A673 (cell line): ENCODE measurements at regions not wholly inside any gene's neighbourhood (a gene's known extent, or its start where the extent isn't known, plus 50 kb on each side); places are given as distances from the start of the nearest gene placed in this dataset.

Experiments
- BruUV-seq: library from RNA; stranded (reverse); fragments of 400-500 nt; replicated peaks from 2 replicates; lab custom pipeline; 2021; lab: Mats Ljungman, UMichigan
- CTCF ChIA-PET: fragments of 300-600 bp; sonication (Branson Sonifier 250); formaldehyde crosslinking; loops from one replicate; lab custom pipeline; 2022; ENCODE audit warnings: antibody characterized with exemption; lab: Charles Lee
- POLR2A ChIA-PET: fragments of 300-600 bp; sonication (Branson Sonifier 250); formaldehyde crosslinking; loops from one replicate; lab custom pipeline; 2022; ENCODE audit warnings: antibody characterized with exemption; ENCODE audit not compliant: low non-redundant PET; lab: Charles Lee
- DNase-seq: peaks from one replicate; pipeline ENCODE4 v3.0.0-alpha.2; 2015; ENCODE audit warnings: low spot score
- H3K27ac ChIP-seq: fragments of 200-600 bp; sonication (generic); 2 replicates; pipeline ENCODE4 v1.5.1; 2016; ENCODE audit warnings: mixed run types, low read depth, mild to moderate bottlenecking, mixed read lengths, antibody characterized with exemption, low read length; ENCODE audit not compliant: poor library complexity, severe bottlenecking
- H3K27me3 ChIP-seq: fragments of 200-600 bp; sonication (generic); replicated peaks from 2 replicates; pipeline ENCODE4 v1.6.1; 2017; ENCODE audit warnings: mixed run types, low read depth, mild to moderate bottlenecking, mixed read lengths, antibody characterized with exemption, low read length; ENCODE audit not compliant: insufficient read depth, poor library complexity
- H3K36me3 ChIP-seq: fragments of 200-600 bp; sonication (generic); 2 replicates; pipeline ENCODE4 v1.6.1; 2016; ENCODE audit warnings: mixed run types, mild to moderate bottlenecking, mixed read lengths, antibody characterized with exemption, low read length; ENCODE audit not compliant: insufficient read depth, poor library complexity, severe bottlenecking
- H3K4me1 ChIP-seq: fragments of 200-600 bp; sonication (generic); 2 replicates; pipeline ENCODE4 v1.6.1; 2017; ENCODE audit warnings: mixed run types, mild to moderate bottlenecking, mixed read lengths, antibody characterized with exemption, low read length; ENCODE audit not compliant: insufficient read depth, poor library complexity, severe bottlenecking
- H3K4me3 ChIP-seq: fragments of 200-600 bp; sonication (generic); 2 replicates; pipeline ENCODE4 v1.5.1; 2016; ENCODE audit warnings: low read depth, mixed run types, mild to moderate bottlenecking, mixed read lengths, low read length; ENCODE audit not compliant: poor library complexity, severe bottlenecking
- H3K9me3 ChIP-seq: fragments of 200-600 bp; sonication (generic); 2 replicates; pipeline ENCODE4 v1.6.1; 2016; ENCODE audit warnings: mixed run types, low read depth, mild to moderate bottlenecking, mixed read lengths, antibody characterized with exemption, low read length; ENCODE audit not compliant: poor library complexity, severe bottlenecking
- CTCF ChIP-seq: fragments of 300-800, 200-600 bp; sonication (generic); conservative IDR thresholded peaks from 2 replicates; pipeline ENCODE4 v1.5.1; 2017; ENCODE audit warnings: low read depth, mild to moderate bottlenecking, antibody characterized with exemption, low read length, moderate library complexity, mixed read lengths
- EZH2 ChIP-seq: fragments of 200-600 bp; sonication (generic); IDR thresholded peaks from 2 replicates; pipeline ENCODE4 v1.6.1; 2017; ENCODE audit warnings: borderline replicate concordance, low read depth, mild to moderate bottlenecking, mixed read lengths, antibody characterized with exemption, low read length; ENCODE audit not compliant: poor library complexity, severe bottlenecking
- intact Hi-C: fragments of 100-400 bp; cut with micrococcal nuclease; formaldehyde crosslinking; loops from one replicate; pipeline ENCODE4 v1.10.0; 2022; ENCODE audit not compliant: unreplicated experiment

DNA sequence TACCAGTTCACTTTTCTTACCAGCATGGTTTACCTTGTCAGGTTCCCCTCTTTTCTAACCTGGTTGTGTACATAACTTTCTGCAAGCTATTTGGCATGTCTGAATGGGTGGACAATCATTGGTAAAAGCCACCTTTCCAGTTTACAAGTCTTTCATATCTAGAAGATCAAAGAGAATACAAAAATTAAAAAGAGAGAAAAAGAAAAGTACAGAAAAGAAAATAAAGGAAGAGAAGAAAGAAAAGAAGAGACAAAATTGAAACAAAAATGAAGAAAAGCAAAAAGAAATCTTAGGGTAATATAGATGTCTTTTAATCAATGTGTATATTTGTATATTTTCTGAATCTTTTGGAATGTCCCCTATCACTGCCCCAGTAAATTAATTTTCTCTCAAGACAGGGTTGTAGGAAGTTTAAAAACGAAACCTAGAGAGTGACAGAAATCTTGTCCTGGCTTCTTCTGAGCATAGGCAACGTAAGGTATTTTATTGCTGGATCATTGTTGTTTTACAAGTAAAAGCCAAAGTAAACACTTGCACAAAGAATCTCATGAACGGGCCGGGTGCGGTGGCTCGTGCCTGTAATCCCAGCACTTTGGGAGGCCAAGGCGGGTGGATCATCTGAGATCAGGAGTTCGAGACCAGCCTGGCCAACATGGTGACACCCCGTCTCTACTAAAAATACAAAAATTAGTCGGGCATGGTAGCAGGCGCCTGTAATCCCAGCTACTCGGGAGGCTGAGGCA lies 98.7 kb upstream of the IFNE start:
- no peak overlapping the region for H3K4me3 ChIP-seq
- no peaks in the 10 kb centered on the region for H3K36me3 ChIP-seq
- no peaks in the 10 kb centered on the region for H3K4me1 ChIP-seq
- no peaks in the 10 kb centered on the region for H3K9me3 ChIP-seq
- DNase-seq: no peak
- BruUV-seq: no TSS peak
- peaks cover 15% of the 10 kb centered on the region for H3K27me3 ChIP-seq
- CTCF ChIA-PET: no interaction called here
- TF ChIP-seq CTCF (no peak), EZH2 (no peak)
- intact Hi-C loops: loop anchor here (10.0 kb wide), 1 partner anchor 204 kb away; no protein-coding TSS in a partner anchor
- POLR2A ChIA-PET: no interaction called here
- no peak overlapping the region for H3K27ac ChIP-seq

DNA sequence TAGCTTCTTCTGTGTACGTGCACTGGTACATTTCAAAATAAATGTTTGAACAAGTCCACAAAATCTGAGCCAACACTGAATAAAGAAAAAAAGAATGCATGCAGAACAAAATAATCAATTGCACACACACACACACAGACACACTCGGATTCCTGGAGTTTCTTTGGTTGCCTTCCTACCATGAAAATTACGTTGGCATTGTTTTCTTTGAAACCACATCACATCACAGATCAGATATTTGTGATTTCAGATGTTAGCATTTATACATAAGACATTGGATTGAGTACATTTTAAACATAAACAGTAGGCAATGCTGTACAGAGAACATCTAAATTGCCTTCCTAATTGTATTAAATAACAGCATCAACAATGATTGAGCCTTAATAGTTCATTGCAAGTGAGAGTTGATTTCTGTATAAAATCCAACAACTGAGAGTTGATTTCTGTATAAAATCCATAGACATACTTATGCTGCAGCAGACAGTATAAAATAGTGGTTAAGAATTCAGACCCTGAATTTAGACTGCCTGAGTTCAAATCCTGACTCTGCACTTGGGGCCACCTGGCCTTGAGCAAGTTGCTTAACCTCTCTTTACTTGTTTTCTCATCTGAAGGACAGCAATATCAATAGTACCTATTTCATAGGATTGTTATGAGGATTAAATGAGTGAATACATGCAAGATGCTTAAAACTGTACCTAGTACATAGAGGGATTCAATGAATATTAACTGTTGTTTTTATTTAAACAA lies 101.7 kb upstream of the IFNE start:
- Histone ChIP-seq H3K36me3 (no peaks in the 10 kb centered on the region), H3K27ac (no peak overlapping the region), H3K4me1 (no peaks in the 10 kb centered on the region), H3K27me3 (peaks cover 13% of the 10 kb centered on the region), H3K9me3 (no peaks in the 10 kb centered on the region), H3K4me3 (no peak overlapping the region)
- POLR2A ChIA-PET: no interaction called here
- TF ChIP-seq CTCF (no peak), EZH2 (no peak)
- CTCF ChIA-PET: no interaction called here
- intact Hi-C loops: loop anchor here (10.0 kb wide), 1 partner anchor 201 kb away; no protein-coding TSS in a partner anchor
- DNase-seq: no peak
- BruUV-seq: no TSS peak

- CTCF ChIA-PET: no interaction called here
- Histone ChIP-seq H3K4me3 (no peak overlapping the region), H3K9me3 (no peaks in the 10 kb centered on the region), H3K27me3 (peaks cover 8% of the 10 kb centered on the region), H3K36me3 (no peaks in the 10 kb centered on the region), H3K4me1 (no peaks in the 10 kb centered on the region), H3K27ac (no peak overlapping the region)
- BruUV-seq: no TSS peak
- intact Hi-C loops: loop anchor here (10.0 kb wide), 1 partner anchor 200 kb away; no protein-coding TSS in a partner anchor
- POLR2A ChIA-PET: no interaction called here
- no peak for DNase-seq
- TF ChIP-seq EZH2 (no peak), CTCF (no peak)
Observed at GRCh38 chr9:21584890-21585289, 102.8 kb upstream of the IFNE start.
